Nucleus accumbens (tissue), 56 donors: ENCODE measurements at regions not wholly inside any gene's neighbourhood (a gene's known extent, or its start where the extent isn't known, plus 50 kb on each side); places are given as distances from the start of the nearest gene placed in this dataset.
"Not testable (repeated sequence)": the region's sequence is repeated elsewhere in the genome, so short reads cannot be mapped to it uniquely, and the experiment has no call there.

ENCODE experiments used
- DNase-seq, 56 donors: peaks; one replicate each; lab custom pipeline; 2025; lab: John Stamatoyannopoulos, UW

DNA sequence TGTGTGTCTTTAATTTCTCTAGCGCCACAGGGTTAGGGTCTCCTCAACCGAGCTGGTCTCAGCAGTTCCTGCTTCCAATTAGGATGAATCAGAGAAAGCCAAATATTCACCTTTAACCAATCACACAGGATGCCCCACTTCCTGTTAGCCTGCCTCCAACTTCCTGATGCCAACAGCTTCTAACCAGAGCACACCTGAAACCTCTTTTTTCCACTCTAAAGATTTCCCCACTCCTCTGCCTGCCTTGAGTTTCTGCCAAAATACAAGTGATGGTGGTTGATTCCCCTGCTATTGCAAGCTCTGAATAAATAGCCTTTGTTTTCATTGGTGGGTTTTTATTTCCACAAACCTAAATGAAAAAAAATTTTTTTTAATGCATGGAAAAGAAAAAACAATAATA, 144.7 kb upstream of the UST start:
- no peak for DNase-seq

DNA sequence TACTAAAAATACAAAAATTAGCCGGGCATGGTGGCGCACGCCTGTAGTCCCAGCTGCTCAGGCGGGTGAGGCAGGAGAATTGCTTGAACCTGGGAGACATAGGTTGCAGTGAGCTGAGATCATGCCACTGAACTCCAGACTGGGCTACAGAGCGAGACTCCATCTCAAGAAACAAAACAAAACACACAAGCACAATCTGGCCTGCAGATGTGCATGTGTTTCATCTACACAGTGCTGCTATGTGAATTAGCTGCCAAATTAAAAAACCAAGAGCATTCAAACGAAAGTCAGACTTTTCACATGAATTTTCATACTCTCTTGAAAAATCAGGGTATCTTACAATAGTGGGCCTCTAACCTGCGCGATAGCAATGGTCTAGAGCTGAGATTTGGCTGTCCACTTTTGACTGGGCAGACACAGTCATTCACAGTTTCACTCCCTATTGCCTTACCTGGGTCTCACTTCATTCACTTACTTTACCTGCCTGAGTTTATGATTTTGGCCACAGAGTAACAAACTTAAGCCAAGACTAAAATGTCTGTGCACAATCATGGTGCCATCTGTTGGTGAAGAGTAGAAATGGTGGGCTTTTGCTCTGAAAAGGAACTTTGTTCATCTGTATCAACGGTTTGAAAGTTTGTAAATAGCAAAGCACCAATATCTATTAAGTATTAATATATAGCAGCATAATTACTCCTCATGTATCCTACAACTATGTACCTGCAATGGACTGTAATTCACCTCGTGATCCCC, 138.5 kb upstream of the UST start:
- DNase-seq = no peak

DNA sequence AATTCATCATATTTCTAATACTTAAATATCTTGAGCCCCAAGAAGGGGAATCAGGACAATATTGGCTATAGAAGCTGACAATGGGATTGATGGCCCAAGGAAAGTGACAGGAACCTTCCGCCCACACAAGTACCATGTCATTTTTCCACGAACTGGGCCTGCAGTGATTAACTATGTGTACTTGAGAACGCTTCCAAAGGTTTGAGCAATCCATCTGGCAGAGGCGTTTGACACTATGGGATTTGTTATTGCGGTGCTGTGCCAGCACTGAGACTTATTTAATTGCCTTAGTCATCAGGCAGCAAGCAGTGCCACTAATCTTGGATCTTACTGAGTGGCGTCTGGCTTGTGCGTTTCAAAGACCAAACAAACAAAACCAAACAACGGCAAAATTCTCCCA, 135.6 kb upstream of the UST start:
- peak in 23 of 56 donors; percentile 4 to 55 (median 17) for DNase-seq

DNA sequence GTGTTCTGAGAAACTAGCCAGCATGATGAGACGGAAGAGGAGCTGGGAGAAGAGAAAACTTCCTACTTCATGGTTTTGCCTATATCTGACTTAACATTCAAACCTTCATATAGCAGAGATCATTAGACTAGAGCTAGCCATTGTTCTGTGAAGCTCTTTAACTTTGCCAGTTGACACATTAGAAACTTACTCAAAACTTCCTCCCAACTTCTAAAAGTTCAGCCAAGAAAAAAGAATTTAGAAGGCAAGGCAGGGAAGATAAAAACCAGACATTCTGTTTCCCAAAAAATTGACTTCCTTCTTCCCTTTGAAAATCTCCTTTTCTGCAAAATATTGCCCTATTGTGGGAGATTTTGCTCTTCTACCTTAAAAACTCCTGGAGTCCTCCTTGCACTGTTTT, 134.8 kb upstream of the UST start:
- DNase-seq = no peak

DNA sequence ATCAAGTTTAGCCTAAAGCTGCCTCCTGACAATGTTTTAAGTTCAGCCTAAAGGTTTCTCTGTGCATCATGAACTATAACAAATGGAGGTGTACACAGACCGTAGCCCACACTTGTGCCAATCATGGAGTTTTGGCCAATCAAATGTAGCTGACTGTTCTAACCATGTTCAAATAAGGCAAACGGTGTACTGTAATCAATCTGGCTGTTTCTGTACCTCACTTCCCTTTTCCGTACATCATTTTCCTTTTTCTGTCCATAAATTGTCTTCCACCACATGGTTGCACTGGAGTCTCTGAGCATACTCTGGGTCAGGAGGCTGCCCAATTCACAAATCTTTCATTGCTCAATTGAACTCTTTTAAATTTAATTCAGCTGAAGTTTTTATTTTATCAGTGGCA, 132.2 kb upstream of the UST start:
- DNase-seq = no peak

DNA sequence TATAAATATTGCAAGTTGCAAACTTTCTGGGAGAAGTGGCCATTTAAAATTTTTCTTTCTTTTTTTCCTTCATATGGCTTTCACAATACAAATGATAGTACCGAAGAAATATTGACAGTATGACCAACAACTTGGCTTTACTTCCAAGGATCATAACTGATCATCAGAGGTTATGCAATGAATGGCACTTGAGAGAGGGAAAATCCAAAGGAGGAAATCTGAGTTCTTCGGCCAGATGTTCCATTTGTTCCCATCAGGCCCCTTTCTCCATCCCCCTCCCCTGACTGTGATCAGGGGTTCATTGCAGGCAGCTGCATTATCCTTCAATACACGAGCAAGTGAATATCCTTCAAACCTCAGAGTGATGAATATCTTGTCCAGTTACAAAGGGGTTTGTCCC, 130.0 kb upstream of the UST start:
- DNase-seq = no peak

DNA sequence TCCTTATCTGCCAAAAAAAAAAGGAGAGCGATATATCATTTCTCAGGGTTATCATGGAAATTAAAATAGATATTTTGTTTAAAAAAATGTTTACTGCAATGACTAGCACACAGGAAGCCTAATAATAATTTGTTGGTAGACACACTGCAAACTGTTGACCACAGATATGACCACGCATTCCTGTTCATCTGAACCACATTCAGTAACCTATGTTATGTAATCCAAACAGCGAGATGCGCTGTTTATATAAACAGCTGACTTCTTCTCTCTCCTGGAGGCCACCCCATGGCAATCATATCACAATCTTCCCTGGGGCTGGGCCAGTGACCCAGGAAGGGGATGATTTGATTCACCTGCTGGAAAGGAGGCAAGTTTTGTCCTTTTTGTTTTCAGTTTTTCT, 129.3 kb upstream of the UST start:
- DNase-seq = no peak

DNA sequence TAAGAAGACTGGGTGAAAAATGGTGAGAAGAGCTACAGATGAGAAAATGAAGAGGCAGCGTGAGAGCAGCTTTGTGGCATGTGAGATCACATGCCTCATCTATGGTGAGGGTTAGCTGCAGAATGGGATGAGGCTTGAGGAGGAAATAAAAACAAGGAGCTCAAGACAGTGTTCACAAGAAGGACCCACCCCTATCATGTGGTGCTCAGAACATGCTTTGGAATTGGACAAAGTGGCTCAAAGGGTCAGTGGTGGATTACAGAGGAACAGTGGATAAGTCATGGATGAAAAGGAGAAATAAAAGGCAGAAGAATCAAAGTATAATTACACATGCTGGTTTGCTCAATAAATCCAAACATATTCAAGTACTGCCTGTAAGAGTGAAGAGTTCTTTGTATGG, 126.9 kb upstream of the UST start:
- no peak for DNase-seq

DNA sequence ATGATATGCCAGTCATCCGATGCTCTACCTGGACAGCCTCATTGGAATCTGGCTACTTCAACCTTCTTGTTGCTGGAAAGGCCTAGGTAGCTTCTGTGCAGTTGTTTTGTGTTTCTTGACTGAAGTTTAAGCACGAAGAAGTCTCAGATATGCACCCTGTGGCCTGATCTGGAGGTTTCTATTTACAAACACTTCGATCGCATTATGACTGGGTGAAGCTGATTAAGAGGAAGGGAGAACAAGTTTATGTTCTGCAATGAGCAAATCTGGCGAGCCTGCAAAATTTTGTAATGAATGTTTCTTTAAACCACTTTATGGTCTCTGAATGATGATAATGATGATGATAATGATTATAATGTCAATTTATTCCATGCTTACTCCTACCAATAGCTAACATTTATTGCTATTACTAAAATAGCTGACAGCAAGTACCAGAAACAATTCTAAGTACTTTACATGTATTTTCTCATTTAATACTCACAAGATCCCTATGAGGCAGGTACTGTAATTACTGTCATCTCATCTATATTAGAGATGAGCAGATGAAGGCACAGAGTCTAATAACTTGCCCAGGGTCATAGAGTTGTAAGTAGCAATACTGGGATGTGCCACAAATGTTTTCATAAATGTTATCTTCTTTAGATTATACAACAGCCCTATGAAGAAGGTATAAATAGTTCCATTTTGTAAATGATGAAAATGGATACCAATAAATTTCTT, 126.1 kb upstream of the UST start:
- no peak for DNase-seq

DNA sequence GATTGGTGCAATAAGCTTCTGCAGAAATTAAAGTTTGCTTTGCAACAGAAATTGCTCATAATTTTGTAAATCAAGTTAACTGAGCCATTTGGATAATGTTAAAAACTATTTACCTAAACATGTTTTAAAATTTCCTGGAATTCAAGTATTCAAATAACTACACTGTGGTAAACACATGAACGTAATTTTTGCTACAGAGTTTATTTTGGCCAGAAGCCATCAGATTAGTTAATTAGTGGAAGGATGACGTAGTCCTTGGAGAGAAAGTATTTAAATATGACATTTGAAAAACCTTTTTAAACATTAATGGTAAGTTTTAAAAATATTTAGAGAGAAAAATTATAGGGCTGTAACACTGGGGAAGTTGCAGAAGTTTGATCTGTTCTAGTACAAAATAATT, 121.2 kb upstream of the UST start:
- no peak for DNase-seq

DNA sequence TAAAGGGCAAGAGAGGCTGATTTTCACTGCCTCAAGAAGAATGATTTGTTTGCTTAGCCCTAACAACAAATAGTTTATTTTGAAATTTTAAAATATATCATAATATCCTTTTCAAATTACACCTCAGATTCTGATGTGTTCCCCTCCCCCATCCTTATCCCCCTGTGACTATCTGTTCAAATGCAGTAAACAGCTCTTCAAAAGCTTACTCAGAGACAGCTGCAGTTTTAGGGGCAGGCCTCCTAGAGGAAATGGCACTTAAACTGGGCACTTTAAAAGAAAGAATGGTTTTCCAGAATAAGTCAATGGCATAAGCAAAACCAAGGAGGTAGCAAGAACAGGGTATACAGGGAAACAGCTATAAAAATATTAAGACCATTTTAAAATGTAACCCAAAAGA, 118.6 kb upstream of the UST start:
- no peak for DNase-seq

DNA sequence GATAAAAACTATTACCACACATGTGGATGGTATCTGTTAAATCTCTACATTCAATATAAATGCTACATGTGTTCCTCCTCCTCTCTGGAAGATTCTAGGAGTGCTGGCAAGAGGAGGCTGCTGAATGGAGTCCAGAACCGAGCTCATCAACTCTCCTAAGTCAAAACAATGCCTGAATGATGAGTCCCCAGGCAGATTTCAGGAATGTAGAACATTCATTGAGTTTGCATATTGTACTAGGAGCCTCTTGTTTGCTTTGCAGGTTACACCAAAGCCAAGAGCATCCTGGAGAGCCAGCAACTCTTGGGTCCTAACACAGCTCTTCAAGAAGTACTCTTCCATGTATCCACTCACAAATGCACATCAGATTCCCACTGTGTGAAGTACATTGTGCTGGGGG, 117.6 kb upstream of the UST start:
- DNase-seq = no peak

DNA sequence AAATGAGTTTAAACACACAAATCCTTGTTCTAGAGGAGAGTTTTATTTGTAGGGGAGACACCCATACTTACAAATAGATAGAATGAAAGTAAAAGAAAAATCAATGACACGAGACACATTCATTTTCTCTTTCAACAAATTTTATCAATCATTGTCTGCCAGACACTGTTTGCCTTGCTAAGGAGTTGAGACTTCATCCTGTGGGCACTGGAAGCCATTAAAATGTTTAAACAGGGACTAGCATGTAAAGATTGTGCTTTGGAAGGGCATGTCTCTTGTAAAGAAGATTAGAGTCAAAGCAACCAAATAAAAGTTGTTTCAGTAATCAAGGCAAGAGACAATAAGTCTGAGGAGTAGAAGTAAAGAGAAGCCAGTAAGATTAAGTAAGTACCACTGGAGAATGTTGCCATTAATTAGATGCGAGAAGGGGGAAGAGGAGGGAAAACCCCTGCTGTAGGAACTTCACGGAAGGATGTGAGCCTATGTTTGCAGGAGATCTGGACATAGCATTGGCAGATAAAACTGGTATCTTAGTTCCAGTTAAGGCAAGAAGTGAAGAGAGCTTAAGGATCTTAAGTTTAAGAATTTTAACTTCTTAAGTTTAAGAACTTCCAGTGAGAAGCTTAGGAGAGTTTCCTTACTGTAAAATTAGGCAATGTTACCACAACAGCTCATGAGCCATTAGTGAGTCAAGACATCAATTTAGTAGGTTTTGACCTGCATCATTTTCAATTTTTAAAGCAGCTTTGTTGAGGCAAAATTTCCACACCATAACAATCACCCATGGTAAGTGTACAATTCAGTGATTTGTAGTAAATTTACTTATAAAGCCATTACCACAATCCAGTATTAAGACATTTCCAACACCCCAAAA, 117.0 kb upstream of the UST start:
- no peak for DNase-seq

DNA sequence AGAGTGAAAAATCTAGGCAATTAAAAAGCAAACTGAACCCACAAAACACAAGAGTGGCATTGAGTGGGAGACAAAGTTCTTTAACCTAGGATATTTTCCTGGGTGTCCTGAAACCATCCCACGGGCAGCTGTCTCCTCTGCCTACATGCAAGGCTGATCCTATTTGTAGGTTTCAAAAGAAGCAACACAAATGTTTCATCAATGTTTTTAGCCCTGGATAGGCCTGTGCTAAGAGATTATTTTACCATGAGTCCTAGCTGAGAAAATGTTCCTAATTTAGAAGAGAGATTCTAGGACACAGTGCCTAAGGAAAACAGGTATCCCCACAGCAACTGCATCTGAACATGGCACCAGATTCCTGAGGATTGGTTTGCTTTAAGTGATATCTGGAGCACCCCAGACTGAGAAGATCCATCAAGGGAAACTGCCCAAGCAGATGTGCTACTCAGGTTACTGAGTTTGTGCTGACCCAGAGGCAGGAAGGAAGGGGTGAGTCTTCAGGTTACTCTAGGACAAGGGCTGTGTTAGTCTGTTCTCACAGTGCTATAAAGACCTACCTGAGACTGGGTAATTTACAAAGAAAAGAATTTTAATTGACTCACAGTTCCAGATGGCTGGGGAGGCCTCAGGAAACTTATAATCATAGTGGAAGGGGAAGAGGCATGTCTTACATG, 111.6 kb upstream of the UST start:
- no peak for DNase-seq

DNA sequence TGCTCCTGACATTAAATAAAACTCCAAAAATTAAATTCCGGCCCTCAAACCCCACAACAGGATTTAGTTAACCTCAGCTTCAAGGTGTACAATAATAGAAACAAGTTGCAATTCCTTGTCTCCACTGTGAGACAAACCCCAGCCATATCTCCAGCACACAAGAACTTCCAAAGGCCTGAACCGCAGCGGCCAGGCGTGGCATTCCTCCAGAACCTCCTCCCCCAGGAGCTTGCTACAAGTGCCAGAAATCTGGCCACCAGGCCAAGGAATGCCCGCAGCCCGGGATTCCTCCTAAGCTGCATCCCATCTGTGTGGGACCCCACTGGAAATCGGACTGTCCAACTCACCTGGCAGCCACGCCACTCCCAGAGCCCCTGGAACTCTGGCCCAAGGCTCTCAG, 105.0 kb upstream of the UST start:
- not testable (repeated sequence) for DNase-seq

DNA sequence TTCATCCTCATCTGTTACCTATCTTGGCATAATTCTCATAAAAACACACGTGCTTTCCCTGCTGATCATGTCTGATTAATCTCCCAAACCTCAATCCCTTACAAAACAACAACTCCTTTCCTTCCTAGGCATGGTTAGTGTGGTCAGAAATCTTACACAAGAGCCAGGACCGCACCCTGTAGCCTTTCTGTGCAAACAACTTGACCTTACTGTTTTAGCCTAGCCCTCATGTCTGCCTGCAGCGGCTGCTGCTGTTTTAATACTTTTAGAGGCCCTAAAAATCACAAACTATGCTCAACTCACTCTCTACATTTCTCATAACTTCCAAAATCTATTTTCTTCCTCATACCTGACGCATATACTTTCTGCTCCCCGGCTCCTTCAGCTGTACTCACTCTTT, 103.6 kb upstream of the UST start:
- DNase-seq = not testable (repeated sequence)

DNA sequence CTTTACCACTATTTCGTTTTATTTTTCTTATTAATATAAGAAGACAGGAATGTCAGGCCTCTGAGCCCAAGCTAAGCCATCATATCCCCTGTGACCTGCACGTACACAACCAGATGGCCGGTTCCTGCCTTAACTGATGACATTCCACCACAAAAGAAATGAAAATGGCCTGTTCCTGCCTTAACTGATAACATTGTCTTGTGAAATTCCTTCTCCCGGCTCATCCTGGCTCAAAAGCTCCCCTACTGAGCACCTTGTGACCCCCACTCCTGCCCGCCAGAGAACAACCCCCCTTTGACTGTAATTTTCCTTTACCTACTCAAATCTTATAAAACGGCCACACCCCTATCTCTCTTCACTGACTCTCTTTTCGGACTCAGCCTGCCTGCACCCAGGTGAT, 101.8 kb upstream of the UST start:
- not testable (repeated sequence) for DNase-seq

DNA sequence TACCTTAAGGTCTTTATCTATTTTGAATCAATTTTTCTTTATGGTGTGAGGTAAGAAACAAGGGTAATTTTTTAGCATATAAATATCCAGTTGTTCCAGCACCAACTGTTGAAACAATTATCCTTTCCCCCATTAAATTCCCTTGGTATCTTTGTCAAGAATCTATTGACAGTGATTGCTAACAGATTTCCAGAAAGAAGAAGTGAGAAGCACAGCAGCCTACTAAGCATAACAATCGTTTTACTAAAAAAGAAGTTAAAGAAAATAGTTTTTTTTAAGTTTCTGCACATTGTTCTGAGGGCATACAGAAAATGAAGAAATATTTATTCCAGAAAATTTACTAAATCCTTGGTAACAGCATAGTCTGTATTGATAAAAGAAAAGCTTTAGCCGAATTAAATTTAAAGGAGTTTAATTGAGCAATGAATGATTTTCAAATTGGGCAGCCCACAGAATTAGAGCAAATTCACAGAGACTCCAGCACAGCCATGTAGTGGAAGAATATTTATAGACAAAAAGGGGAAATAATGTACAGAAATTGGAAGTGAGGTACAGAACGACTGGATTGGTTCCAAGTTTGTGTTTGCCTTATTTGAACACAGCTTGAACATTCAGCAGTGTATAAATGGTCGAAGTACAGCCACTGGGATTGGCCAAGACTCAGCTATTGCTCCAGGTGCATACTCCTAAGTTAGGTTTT, 97.9 kb upstream of the UST start:
- no peak for DNase-seq

DNA sequence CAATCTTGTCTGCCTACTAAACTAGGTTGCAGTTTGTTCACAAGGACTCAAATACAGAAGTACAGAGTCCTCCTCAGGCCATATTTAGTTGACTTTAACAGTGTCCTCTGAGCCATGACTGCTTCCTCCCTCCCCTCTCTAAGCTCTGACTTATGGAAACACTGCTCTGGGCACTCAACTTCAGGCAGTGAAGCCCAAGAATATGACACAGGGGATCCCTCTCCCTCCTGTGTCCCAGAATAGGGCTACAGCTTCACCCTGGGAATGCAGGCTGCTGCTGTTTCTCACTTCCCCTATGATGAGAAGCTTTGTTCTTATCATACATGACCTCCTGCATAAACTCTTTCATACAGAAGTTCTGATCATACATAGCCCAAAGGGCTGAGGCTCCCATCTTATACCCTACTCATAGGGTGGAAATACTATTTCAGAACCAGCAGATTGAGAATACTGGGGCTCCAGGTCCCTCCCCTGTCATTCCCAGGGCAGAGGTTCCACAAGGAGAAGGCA, 97.3 kb upstream of the UST start:
- DNase-seq = no peak

DNA sequence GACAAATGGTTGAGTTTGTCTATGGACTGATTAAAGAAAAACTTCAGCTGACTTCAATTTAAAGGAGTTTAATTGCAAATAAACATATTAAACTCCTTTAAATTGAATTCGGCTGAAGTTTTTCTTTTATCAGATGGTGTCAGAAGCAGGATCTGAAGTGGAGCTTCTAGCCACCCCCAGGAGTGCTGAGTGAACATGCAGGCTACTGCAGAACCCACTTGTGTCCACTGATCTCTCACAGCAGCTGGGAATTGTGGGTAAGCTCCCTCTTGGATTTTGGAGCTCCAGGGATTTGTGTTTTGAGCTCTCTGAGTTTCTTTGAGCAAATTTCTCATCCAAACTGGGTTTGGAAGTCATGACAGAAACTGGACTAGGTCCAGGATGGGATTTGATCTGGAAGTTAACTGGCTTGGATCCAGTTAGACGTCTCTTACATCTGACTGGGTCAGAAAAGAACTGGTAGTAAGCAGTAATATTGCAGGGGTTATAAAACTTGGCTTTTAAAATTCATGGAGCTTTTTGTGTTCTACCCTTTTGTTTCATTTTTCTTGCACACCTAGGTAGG, 95.8 kb upstream of the UST start:
- no peak for DNase-seq
